ENCODE measurements at regions not wholly inside any gene's neighbourhood (a gene's known extent, or its start where the extent isn't known, plus 50 kb on each side); places are given as distances from the start of the nearest gene placed in this dataset.
"Not testable (repeated sequence)": the region's sequence is repeated elsewhere in the genome, so short reads cannot be mapped to it uniquely, and the experiment has no call there.

DNA sequence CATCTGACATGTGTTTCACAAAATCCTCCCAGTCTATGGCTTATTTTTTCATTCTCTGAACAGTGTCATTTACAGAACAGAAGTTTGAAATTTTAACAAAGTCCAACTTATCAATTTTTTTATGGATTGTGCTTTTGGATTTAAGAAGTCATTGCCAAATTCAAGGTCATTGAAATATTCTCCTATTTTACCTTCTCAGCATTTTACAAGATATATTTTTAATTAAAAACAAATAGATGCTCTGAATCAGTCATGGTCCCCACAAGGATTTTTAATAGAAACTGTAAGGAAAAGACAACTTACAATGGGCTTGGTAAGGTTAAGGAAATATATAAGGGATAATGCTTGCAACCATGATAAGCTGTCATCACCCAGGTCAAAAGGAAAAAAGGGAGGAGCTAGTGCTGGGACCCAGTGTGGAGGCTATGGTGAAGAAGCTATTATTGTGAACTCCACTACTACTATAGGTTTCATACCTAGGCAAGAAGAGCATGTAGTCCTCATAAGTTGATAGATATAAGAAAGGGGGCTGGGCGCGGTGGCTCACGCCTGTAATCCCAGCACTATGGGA is 144.5 kb upstream of the KCNJ15 start:
- in situ Hi-C loops (cut with MboI; ENCODE audit: low pct_unique_long_range_greater_than_20kb, low sequenced_read_pairs, unreplicated experiment), result no loop called here
- no peak for TF ChIP-seq CTCF (IDR thresholded peaks at IDR 0.05; ENCODE audit: extremely low read depth, insufficient read depth, missing control alignments)
- no peak for DNase-seq (ENCODE audit: low spot score)

- in situ Hi-C loops (cut with MboI; ENCODE audit: low pct_unique_long_range_greater_than_20kb, low sequenced_read_pairs, unreplicated experiment), result no loop called here
These were observed 142.0 kb upstream of the KCNJ15 start for GRCh38 chr21:38114717-38115333.

DNA sequence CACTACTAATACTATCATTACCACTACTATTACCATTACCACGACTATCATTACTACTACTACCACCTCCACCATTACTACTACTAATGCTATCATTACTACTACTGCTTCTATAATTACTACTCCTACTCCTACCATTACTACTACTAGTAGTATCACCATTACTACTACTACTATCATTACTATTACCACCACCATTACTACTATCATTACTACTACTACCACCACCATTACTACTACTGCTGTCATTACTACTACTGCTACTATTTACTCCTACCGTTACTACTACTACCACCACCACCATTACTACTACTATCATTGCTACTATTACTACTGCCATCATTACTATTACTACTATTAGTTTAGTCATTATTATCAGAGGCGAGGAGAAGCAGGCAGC is 140.9 kb upstream of the KCNJ15 start:
- in situ Hi-C loops (cut with MboI; ENCODE audit: low pct_unique_long_range_greater_than_20kb, low sequenced_read_pairs, unreplicated experiment), result no loop called here
- no peak for DNase-seq (ENCODE audit: low spot score)
- no peak for TF ChIP-seq CTCF (IDR thresholded peaks at IDR 0.05; ENCODE audit: extremely low read depth, insufficient read depth, missing control alignments)

More at GRCh38 chr21:38114717-38115333, 142.0 kb upstream of the KCNJ15 start:
- TF ChIP-seq CTCF (IDR thresholded peaks at IDR 0.05; ENCODE audit: extremely low read depth, insufficient read depth, missing control alignments), result no peak
- DNase-seq (ENCODE audit: low spot score), result no peak

DNA sequence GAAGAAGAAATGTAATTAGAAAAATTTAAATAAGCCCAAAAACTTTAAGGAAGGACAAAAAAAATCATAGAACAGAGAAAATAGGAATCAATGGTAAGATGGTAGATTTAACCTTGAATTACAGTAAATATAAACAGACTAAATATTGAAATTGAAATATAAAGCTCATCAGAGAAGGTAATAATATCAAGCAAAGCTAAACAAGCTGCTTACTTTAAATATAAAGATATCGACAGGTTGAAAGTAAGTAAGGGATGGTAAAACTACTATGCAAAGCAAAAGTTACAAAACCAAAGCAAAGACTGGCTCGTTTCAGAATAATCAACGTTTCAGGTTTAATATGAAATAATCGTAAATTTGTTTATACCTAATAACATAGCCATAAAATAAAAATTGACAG is 137.0 kb upstream of the KCNJ15 start:
- no peak for DNase-seq (ENCODE audit: low spot score)
- no peak for TF ChIP-seq CTCF (IDR thresholded peaks at IDR 0.05; ENCODE audit: extremely low read depth, insufficient read depth, missing control alignments)
- in situ Hi-C loops (cut with MboI; ENCODE audit: low pct_unique_long_range_greater_than_20kb, low sequenced_read_pairs, unreplicated experiment), result no loop called here

GRCh38 chr21:38120679-38120983 is 136.2 kb upstream of the KCNJ15 start:
- in situ Hi-C loops (cut with MboI; ENCODE audit: low pct_unique_long_range_greater_than_20kb, low sequenced_read_pairs, unreplicated experiment); DNase-seq (ENCODE audit: low spot score): not testable (repeated sequence)

GRCh38 chr21:38120984-38121855 is 135.6 kb upstream of the KCNJ15 start:
- in situ Hi-C loops (cut with MboI; ENCODE audit: low pct_unique_long_range_greater_than_20kb, low sequenced_read_pairs, unreplicated experiment), result no loop called here
- no peak for DNase-seq (ENCODE audit: low spot score)

More at GRCh38 chr21:38120984-38121855, 135.6 kb upstream of the KCNJ15 start:
- no peak for TF ChIP-seq CTCF (IDR thresholded peaks at IDR 0.05; ENCODE audit: extremely low read depth, insufficient read depth, missing control alignments)
